Left cardiac atrium (tissue), 4 donors: ENCODE measurements at regions not wholly inside any gene's neighbourhood (a gene's known extent, or its start where the extent isn't known, plus 50 kb on each side); places are given as distances from the start of the nearest gene placed in this dataset.
A peak's percentile ranks its signal among the peaks of the same experiment; 100 is the strongest.

Experiments used
- ATAC-seq, 2 donors: fragments of 200-7000 bp; cut with Tn5 transposase; one replicate each; pipeline ENCODE4 v1.9.1; 2020; ENCODE audit warnings: mild to moderate bottlenecking in 2 of 2, moderate library complexity in 2 of 2
- DNase-seq: peaks from one replicate; pipeline ENCODE4 v3.0.0-alpha.2; 2020
- intact Hi-C, 2 donors: fragments of 100-400 bp; cut with DNase I; formaldehyde crosslinking; loops; one replicate each; pipeline versions ENCODE4 v1.14.1 to v1.15.1; 2022 to 2023
- donor health status: DM: no; HTN: yes; CAD: no.
- donor health status: DM: no; HTN: yes; CAD: no; lungs with severe emphysema.
- donor health status: DM: yes; HTN: yes; CAD: no.
- donor health status: Dilated cardiomyopathy.

GRCh38 chr16:7113949-7114348 lies 218.7 kb upstream of the RBFOX1 start:
- intact Hi-C loops = no loop called here
- no peak for DNase-seq
- no peak for ATAC-seq

- ATAC-seq (no peak), DNase-seq (no peak)
Observed at GRCh38 chr16:7113395-7113794, 219.2 kb upstream of the RBFOX1 start.

GRCh38 chr16:7111265-7111664 lies 221.4 kb upstream of the RBFOX1 start:
- intact Hi-C loops = no loop called here
- DNase-seq = no peak
- no peak for ATAC-seq

More at GRCh38 chr16:7113395-7113794, 219.2 kb upstream of the RBFOX1 start:
- intact Hi-C loops = no loop called here

GRCh38 chr16:7107436-7107835 lies 225.2 kb upstream of the RBFOX1 start:
- no peak for ATAC-seq
- intact Hi-C loops = no loop called here
- DNase-seq = no peak

GRCh38 chr16:7103056-7103455 lies 229.6 kb upstream of the RBFOX1 start:
- intact Hi-C loops = no loop called here

GRCh38 chr16:7101054-7101453 lies 231.6 kb upstream of the RBFOX1 start:
- DNase-seq = no peak
- intact Hi-C loops = no loop called here

More at GRCh38 chr16:7103056-7103455, 229.6 kb upstream of the RBFOX1 start:
- DNase-seq (no peak), ATAC-seq (no peak)

GRCh38 chr16:7097518-7097917 lies 235.1 kb upstream of the RBFOX1 start:
- DNase-seq (no peak), ATAC-seq (no peak)
- intact Hi-C loops = no loop called here

More at GRCh38 chr16:7101054-7101453, 231.6 kb upstream of the RBFOX1 start:
- ATAC-seq = no peak

GRCh38 chr16:7093511-7093910 lies 239.1 kb upstream of the RBFOX1 start:
- DNase-seq (no peak), ATAC-seq (no peak)
- intact Hi-C loops = no loop called here

GRCh38 chr16:7090628-7091115 lies 242.0 kb upstream of the RBFOX1 start:
- ATAC-seq (no peak), DNase-seq (no peak)
- intact Hi-C loops = no loop called here

- intact Hi-C loops = no loop called here
- ATAC-seq (no peak), DNase-seq (no peak)
Observed at GRCh38 chr16:7089751-7090150, 242.9 kb upstream of the RBFOX1 start.

- ATAC-seq (no peak), DNase-seq (no peak)
- intact Hi-C loops = no loop called here
Observed at GRCh38 chr16:7088711-7089110, 243.9 kb upstream of the RBFOX1 start.

GRCh38 chr16:7086822-7087616 lies 245.6 kb upstream of the RBFOX1 start:
- DNase-seq (peak; percentile 28), ATAC-seq (peak in 1 of 2 donors; percentile 51)
- intact Hi-C loops = no loop called here

GRCh38 chr16:7085776-7086175 lies 246.9 kb upstream of the RBFOX1 start:
- DNase-seq = no peak
- ATAC-seq = no peak
- intact Hi-C loops = no loop called here

GRCh38 chr16:7083096-7083495 lies 249.5 kb upstream of the RBFOX1 start:
- DNase-seq = no peak
- no peak for ATAC-seq
- intact Hi-C loops = no loop called here

GRCh38 chr16:7077636-7078035 lies 255.0 kb upstream of the RBFOX1 start:
- ATAC-seq (no peak), DNase-seq (no peak)
- intact Hi-C loops = loop anchor here in 1 of 2 donors (10.0 kb wide), 1 partner anchor 57 kb away; no protein-coding TSS in a partner anchor

- ATAC-seq (no peak), DNase-seq (no peak)
- intact Hi-C loops = loop anchor here in 1 of 2 donors (10.0 kb wide), 1 partner anchor 60 kb away; no protein-coding TSS in a partner anchor
Observed at GRCh38 chr16:7074715-7075114, 257.9 kb upstream of the RBFOX1 start.

GRCh38 chr16:7057458-7057857 lies 275.2 kb upstream of the RBFOX1 start:
- DNase-seq (no peak), ATAC-seq (no peak)
- intact Hi-C loops = no loop called here

- intact Hi-C loops = no loop called here
- ATAC-seq = no peak
- no peak for DNase-seq
Observed at GRCh38 chr16:7055443-7055842, 277.2 kb upstream of the RBFOX1 start.

- intact Hi-C loops = no loop called here
- ATAC-seq = no peak
- DNase-seq = no peak
Observed at GRCh38 chr16:7051591-7052349, 280.9 kb upstream of the RBFOX1 start.

GRCh38 chr16:7044331-7044730 lies 288.3 kb upstream of the RBFOX1 start:
- ATAC-seq = no peak
- DNase-seq = no peak
- intact Hi-C loops = no loop called here
